Effector memory CD8-positive, alpha-beta T cell (primary cell): ENCODE measurements at regions not wholly inside any gene's neighbourhood (a gene's known extent, or its start where the extent isn't known, plus 50 kb on each side); places are given as distances from the start of the nearest gene placed in this dataset.
"Not testable (repeated sequence)": the region's sequence is repeated elsewhere in the genome, so short reads cannot be mapped to it uniquely, and the experiment has no call there.

Experiments
- ATAC-seq: fragments of 150-1000 bp; cut with Tn5 transposase; replicated peaks from 2 replicates; pipeline ENCODE4 v1.10.0; 2021; ENCODE audit warnings: mild to moderate bottlenecking, moderate library complexity
- DNase-seq, 3 experiments: peaks; one replicate each; pipeline ENCODE4 v3.0.0; 2021
- H3K27ac Mint-ChIP-seq, 2 donors: one replicate each; pipeline ENCODE4 v1.8.0; 2022; ENCODE audit warnings: mild to moderate bottlenecking in 2 of 2, mixed read lengths in 2 of 2, moderate library complexity in 2 of 2
- H3K27me3 Mint-ChIP-seq, 2 donors: one replicate each; pipeline ENCODE4 v1.8.0; 2022; ENCODE audit warnings: mixed read lengths in 2 of 2
- H3K36me3 Mint-ChIP-seq: one replicate; pipeline ENCODE4 v1.8.0; 2022; ENCODE audit warnings: mild to moderate bottlenecking, moderate library complexity, mixed read lengths; ENCODE audit not compliant: insufficient read depth
- H3K4me1 Mint-ChIP-seq, 2 donors: one replicate each; pipeline ENCODE4 v1.8.0; 2022; ENCODE audit warnings: low read depth in 2 of 2, mixed read lengths in 2 of 2
- H3K4me3 Mint-ChIP-seq, 2 donors: one replicate each; pipeline ENCODE4 v1.8.0; 2022; ENCODE audit warnings: mild to moderate bottlenecking in 2 of 2, mixed read lengths in 2 of 2, moderate library complexity in 2 of 2
- H3K9me3 Mint-ChIP-seq, 2 donors: one replicate each; pipeline ENCODE4 v1.8.0; 2022; ENCODE audit warnings: mixed read lengths in 2 of 2

DNA sequence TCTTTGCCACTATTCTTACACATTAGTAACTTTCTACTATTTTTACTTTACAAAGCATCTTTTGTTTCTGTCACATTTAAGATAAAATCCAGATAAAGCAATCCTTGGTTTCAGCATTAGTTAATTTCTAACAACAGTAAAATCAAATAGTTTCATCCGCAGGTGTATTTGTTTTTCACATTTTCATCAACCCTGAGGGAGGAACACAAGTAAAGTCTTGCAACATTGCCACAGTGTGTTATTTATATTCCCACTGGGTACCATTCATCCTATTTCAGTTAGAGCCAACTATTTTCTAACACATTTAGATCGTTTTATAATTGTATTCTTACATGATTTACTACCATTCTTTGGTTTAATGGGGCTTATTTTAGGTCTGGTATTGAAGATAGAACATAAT is 908.7 kb upstream of the CITED2 start:
- Mint-ChIP-seq H3K27me3 (peaks cover 0 to 4% of the 10 kb centered on the region in 2 donors), H3K36me3 (no peaks in the 10 kb centered on the region), H3K4me3 (no peak overlapping the region), H3K9me3 (no peaks in the 10 kb centered on the region), H3K27ac (no peak overlapping the region), H3K4me1 (no peaks in the 10 kb centered on the region)
- ATAC-seq (no peak), DNase-seq (no peak)

GRCh38 chr6:140281767-140282166 is 907.3 kb upstream of the CITED2 start:
- H3K36me3 Mint-ChIP-seq, result no peaks in the 10 kb centered on the region
- H3K9me3 Mint-ChIP-seq, result no peaks in the 10 kb centered on the region
- H3K27ac Mint-ChIP-seq, result no peak overlapping the region
- no peak overlapping the region for H3K4me3 Mint-ChIP-seq
- no peak for ATAC-seq
- H3K4me1 Mint-ChIP-seq, result no peaks in the 10 kb centered on the region
- DNase-seq, result no peak
- no peaks in the 10 kb centered on the region for H3K27me3 Mint-ChIP-seq

- DNase-seq (no peak), ATAC-seq (no peak)
- no peaks in the 10 kb centered on the region for H3K4me1 Mint-ChIP-seq
- no peaks in the 10 kb centered on the region for H3K27me3 Mint-ChIP-seq
- H3K4me3 Mint-ChIP-seq, result no peak overlapping the region
- no peak overlapping the region for H3K27ac Mint-ChIP-seq
- H3K9me3 Mint-ChIP-seq, result no peaks in the 10 kb centered on the region
- no peaks in the 10 kb centered on the region for H3K36me3 Mint-ChIP-seq
Measured at GRCh38 chr6:140281236-140281635, 906.8 kb upstream of the CITED2 start.

GRCh38 chr6:140276719-140277118 is 902.3 kb upstream of the CITED2 start:
- H3K27ac Mint-ChIP-seq, result no peak overlapping the region
- no peaks in the 10 kb centered on the region for H3K27me3 Mint-ChIP-seq
- no peak overlapping the region for H3K4me3 Mint-ChIP-seq
- DNase-seq (no peak), ATAC-seq (no peak)
- H3K36me3 Mint-ChIP-seq, result no peaks in the 10 kb centered on the region
- H3K4me1 Mint-ChIP-seq, result no peaks in the 10 kb centered on the region
- H3K9me3 Mint-ChIP-seq, result no peaks in the 10 kb centered on the region

DNA sequence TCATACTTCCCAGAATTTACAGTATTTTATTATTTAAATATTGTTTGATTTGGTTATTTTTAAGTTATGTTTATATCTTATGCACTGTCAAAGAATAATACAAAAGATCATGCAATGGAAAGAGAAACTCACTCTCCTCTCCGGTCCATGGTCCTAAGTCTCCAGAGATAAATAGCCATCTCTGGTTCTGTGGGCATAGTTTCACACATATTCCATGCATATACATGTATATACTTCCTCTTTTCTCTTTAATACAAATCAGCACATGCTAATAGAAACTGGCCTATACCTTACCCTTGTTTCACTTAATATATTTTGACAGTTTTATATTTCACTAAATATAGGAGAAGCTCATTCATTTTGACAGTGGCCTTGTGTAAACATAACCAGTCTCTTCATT is 901.7 kb upstream of the CITED2 start:
- Mint-ChIP-seq H3K9me3 (no peaks in the 10 kb centered on the region), H3K36me3 (no peaks in the 10 kb centered on the region), H3K4me3 (no peak overlapping the region), H3K27ac (no peak overlapping the region), H3K4me1 (no peaks in the 10 kb centered on the region), H3K27me3 (no peaks in the 10 kb centered on the region)
- DNase-seq (no peak), ATAC-seq (no peak)

DNA sequence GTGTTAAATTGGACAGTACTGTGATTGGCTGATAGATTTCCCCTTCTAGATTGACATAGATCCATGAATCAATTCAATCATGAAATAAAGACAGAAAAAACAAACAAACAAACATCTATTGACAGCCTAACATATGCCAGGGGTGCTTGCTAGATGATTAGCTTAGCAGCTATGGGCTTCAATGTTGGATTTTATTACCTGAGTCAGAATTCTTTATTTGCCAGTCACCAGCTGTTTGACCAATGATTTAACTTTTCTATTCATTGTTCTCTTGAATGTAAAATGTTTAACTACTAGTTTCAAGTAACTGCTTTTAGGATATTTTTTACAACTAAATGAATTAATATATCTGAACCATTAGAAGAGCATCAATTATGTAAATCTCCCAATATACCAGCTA is 901.3 kb upstream of the CITED2 start:
- Mint-ChIP-seq H3K9me3 (no peaks in the 10 kb centered on the region), H3K27ac (no peak overlapping the region), H3K27me3 (no peaks in the 10 kb centered on the region), H3K4me1 (no peaks in the 10 kb centered on the region), H3K36me3 (no peaks in the 10 kb centered on the region), H3K4me3 (no peak overlapping the region)
- DNase-seq (no peak), ATAC-seq (no peak)

- no peaks in the 10 kb centered on the region for H3K36me3 Mint-ChIP-seq
- H3K4me1 Mint-ChIP-seq, result no peaks in the 10 kb centered on the region
- DNase-seq (no peak), ATAC-seq (no peak)
- no peaks in the 10 kb centered on the region for H3K9me3 Mint-ChIP-seq
- no peak overlapping the region for H3K27ac Mint-ChIP-seq
- no peak overlapping the region for H3K4me3 Mint-ChIP-seq
- H3K27me3 Mint-ChIP-seq, result no peaks in the 10 kb centered on the region
Measured at GRCh38 chr6:140274548-140274947, 900.1 kb upstream of the CITED2 start.

DNA sequence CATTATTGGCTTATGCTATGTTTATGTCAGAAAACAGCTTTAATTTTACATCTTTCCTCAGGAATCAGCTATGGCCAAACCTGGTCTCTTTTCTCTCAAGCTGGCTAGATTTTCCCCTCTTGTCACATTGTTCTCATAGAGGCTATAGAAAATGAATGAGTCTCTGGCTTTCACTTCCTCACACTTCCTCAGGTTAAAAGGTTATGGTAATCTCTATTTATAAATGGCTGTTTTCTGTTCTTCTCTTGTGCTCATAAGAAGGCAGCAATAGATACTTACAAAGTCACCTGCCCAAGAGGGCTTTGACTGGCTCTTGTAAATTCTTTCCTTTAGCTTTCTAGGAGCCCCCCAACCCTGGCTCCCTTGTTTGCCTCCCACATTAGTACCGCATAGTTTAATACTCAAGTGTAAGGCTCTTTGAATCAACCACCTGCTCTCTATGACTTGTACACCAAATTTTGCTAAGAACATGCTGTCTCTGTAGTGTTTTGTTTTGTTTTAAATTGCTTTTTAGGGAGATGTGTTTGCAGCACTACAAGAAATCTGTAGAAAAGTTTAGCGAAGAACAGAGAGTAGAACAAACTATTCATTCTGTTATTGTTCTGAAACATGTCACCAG is 897.4 kb upstream of the CITED2 start:
- ATAC-seq (no peak), DNase-seq (no peak)
- Mint-ChIP-seq H3K27me3 (no peaks in the 10 kb centered on the region), H3K4me1 (no peaks in the 10 kb centered on the region), H3K9me3 (no peaks in the 10 kb centered on the region), H3K36me3 (no peaks in the 10 kb centered on the region), H3K27ac (no peak overlapping the region), H3K4me3 (no peak overlapping the region)

DNA sequence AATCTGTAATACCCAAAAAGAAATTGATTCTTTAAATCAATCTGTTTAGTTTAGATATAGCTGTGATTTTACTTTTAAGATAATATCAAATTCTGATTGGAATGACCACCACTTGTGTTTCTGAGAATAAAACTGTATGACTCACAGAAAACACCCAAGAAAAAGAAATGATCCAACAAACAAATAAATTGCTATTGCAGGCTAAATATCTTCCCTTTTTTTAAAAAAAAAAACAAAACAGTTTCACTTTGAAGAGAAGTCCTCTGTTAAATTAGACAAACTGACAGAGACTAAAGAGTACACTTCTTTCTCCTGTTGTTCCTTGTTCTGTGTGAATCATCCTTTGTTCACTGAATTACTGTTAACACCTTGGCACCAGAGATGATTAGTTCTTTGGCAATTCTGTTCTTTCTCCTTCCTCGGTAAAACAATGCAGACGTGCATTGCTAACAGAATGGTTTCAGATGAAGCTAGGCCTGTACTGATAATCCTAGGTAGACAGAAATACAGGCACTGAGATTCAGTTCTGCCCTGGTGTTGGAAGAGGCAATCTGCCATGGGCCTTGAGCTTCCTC is 895.2 kb upstream of the CITED2 start:
- ATAC-seq, result no peak
- DNase-seq, result no peak
- Mint-ChIP-seq H3K4me3 (no peak overlapping the region), H3K9me3 (no peaks in the 10 kb centered on the region), H3K27me3 (no peaks in the 10 kb centered on the region), H3K27ac (no peak overlapping the region), H3K4me1 (no peaks in the 10 kb centered on the region), H3K36me3 (no peaks in the 10 kb centered on the region)

DNA sequence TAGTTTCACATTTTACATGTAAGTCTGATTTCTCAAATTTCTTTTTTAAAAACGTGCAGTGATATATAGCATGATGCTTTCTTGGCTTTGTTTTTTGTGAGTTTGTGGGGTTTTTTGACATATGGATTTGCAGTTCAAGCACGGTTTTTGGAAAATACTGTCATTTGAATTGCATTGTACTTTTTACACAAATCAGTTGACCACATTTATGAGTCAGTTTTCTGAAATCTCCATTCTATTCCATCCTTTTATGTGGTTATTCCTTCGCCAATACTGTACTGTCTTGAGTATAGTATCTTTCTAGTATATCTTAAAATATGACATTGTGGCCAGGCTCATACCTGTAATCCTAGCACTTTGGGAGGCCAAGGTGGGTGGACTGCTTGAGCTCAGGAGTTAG is 890.0 kb upstream of the CITED2 start:
- Mint-ChIP-seq H3K4me1 (no peaks in the 10 kb centered on the region), H3K9me3 (no peaks in the 10 kb centered on the region), H3K4me3 (no peak overlapping the region), H3K36me3 (no peaks in the 10 kb centered on the region), H3K27me3 (peaks cover 27 to 30% of the 10 kb centered on the region in 2 donors), H3K27ac (no peak overlapping the region)
- ATAC-seq, result no peak
- no peak for DNase-seq

GRCh38 chr6:140258302-140258701 is 883.9 kb upstream of the CITED2 start:
- H3K36me3 Mint-ChIP-seq, H3K4me3 Mint-ChIP-seq, H3K9me3 Mint-ChIP-seq, H3K4me1 Mint-ChIP-seq, DNase-seq, ATAC-seq, H3K27ac Mint-ChIP-seq: not testable (repeated sequence)
- peaks cover 27 to 34% of the 10 kb centered on the region in 2 donors for H3K27me3 Mint-ChIP-seq

DNA sequence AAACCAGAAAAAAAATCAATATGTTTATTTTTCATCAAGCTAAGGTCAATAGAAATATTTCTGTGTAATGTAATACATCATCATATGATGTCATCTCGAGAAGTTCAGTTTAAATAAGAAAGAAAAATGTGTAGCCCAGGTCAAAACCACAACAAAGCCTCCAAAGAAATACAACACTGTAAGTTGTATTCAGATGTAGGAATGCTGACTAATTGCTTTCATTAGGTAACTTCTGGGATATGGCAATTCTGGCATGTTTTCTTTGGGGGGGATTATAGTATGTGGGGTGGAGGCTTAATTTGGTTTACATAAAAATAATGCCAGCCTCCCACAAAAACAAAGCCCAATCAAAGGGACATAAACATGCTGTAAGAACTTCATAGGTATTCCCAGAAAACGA is 881.8 kb upstream of the CITED2 start:
- Mint-ChIP-seq H3K4me1 (no peaks in the 10 kb centered on the region), H3K27me3 (peaks cover 25 to 33% of the 10 kb centered on the region in 2 donors), H3K27ac (no peak overlapping the region), H3K9me3 (no peaks in the 10 kb centered on the region), H3K36me3 (no peaks in the 10 kb centered on the region), H3K4me3 (no peak overlapping the region)
- no peak for ATAC-seq
- no peak for DNase-seq

GRCh38 chr6:140253096-140253495 is 878.6 kb upstream of the CITED2 start:
- no peak for DNase-seq
- Mint-ChIP-seq H3K36me3 (no peaks in the 10 kb centered on the region), H3K4me1 (no peaks in the 10 kb centered on the region)

DNA sequence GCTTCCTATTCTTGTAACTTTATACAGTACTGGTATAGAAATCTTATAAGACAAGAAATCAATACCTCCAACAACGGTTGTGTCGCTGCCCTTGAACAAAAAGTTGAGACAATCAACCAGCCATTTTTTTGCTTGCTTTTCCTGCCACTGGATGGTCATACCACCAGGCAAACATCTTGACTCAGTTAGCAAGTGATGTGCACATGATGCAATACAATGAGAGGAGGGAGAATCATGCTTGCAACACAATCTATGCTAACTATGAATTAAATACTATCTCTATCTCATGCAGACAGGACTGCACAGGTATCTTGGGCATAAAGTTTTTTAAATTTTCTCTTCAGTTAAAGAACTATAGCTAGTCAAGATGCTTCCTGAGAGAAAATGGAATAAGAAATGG is 877.7 kb upstream of the CITED2 start:
- Mint-ChIP-seq H3K27ac (no peak overlapping the region), H3K27me3 (peaks cover 10 to 11% of the 10 kb centered on the region in 2 donors), H3K36me3 (no peaks in the 10 kb centered on the region), H3K4me1 (no peaks in the 10 kb centered on the region), H3K9me3 (no peaks in the 10 kb centered on the region), H3K4me3 (no peak overlapping the region)
- no peak for DNase-seq
- no peak for ATAC-seq

More at GRCh38 chr6:140253096-140253495, 878.6 kb upstream of the CITED2 start:
- Mint-ChIP-seq H3K27me3 (peaks cover 10 to 11% of the 10 kb centered on the region in 2 donors), H3K9me3 (no peaks in the 10 kb centered on the region), H3K27ac (no peak overlapping the region), H3K4me3 (no peak overlapping the region)
- no peak for ATAC-seq
